GM19328 (cell line): ENCODE measurements at regions not wholly inside any gene's neighbourhood (a gene's known extent, or its start where the extent isn't known, plus 50 kb on each side); places are given as distances from the start of the nearest gene placed in this dataset.

ENCODE experiments used
- ATAC-seq: cut with Tn5 transposase; IDR thresholded peaks from one replicate; pipeline ENCODE4 v1.9.1; 2021; ENCODE audit warnings: mild to moderate bottlenecking, moderate library complexity; ENCODE audit not compliant: unreplicated experiment

- ATAC-seq, result no peak
These were observed 102.1 kb upstream of the NUDT4 start for GRCh38 chr12:93275589-93275988.

- ATAC-seq, result no peak
These were observed 97.9 kb upstream of the NUDT4 start for GRCh38 chr12:93279565-93280412.

- no peak for ATAC-seq
These were observed 90.6 kb upstream of the NUDT4 start for GRCh38 chr12:93287149-93287548.

- no peak for ATAC-seq
These were observed 89.1 kb upstream of the NUDT4 start for GRCh38 chr12:93288626-93289025.

- ATAC-seq, result no peak
These were observed 87.3 kb upstream of the NUDT4 start for GRCh38 chr12:93290391-93290790.

- ATAC-seq, result no peak
These were observed 85.5 kb upstream of the NUDT4 start for GRCh38 chr12:93292213-93292612.

GRCh38 chr12:93292731-93293566 is 84.8 kb upstream of the NUDT4 start:
- ATAC-seq, result no peak

- peak; percentile 95 for ATAC-seq
These were observed 80.7 kb upstream of the NUDT4 start for GRCh38 chr12:93297032-93297431.

GRCh38 chr12:93297536-93297935 is 80.2 kb upstream of the NUDT4 start:
- ATAC-seq, result peak; percentile 19

- no peak for ATAC-seq
These were observed 78.4 kb upstream of the NUDT4 start for GRCh38 chr12:93299262-93299846.

- ATAC-seq, result no peak
These were observed 77.1 kb upstream of the NUDT4 start for GRCh38 chr12:93300611-93301021.

- no peak for ATAC-seq
These were observed 75.1 kb upstream of the NUDT4 start for GRCh38 chr12:93302331-93303229.

GRCh38 chr12:93306636-93307035 is 71.1 kb upstream of the NUDT4 start:
- ATAC-seq, result no peak

GRCh38 chr12:93308281-93308680 is 69.4 kb upstream of the NUDT4 start:
- no peak for ATAC-seq

GRCh38 chr12:93311827-93312226 is 65.9 kb upstream of the NUDT4 start:
- ATAC-seq, result no peak

GRCh38 chr12:93314177-93314497 is 63.6 kb upstream of the NUDT4 start:
- no peak for ATAC-seq

GRCh38 chr12:93315385-93315906 is 62.3 kb upstream of the NUDT4 start:
- ATAC-seq, result no peak

- no peak for ATAC-seq
These were observed 61.7 kb upstream of the NUDT4 start for GRCh38 chr12:93315907-93316622.

GRCh38 chr12:93316623-93316971 is 61.1 kb upstream of the NUDT4 start:
- no peak for ATAC-seq

- no peak for ATAC-seq
These were observed 60.5 kb upstream of the NUDT4 start for GRCh38 chr12:93317227-93317626.
